ENCODE measurements at regions not wholly inside any gene's neighbourhood (a gene's known extent, or its start where the extent isn't known, plus 50 kb on each side); places are given as distances from the start of the nearest gene placed in this dataset.

DNA sequence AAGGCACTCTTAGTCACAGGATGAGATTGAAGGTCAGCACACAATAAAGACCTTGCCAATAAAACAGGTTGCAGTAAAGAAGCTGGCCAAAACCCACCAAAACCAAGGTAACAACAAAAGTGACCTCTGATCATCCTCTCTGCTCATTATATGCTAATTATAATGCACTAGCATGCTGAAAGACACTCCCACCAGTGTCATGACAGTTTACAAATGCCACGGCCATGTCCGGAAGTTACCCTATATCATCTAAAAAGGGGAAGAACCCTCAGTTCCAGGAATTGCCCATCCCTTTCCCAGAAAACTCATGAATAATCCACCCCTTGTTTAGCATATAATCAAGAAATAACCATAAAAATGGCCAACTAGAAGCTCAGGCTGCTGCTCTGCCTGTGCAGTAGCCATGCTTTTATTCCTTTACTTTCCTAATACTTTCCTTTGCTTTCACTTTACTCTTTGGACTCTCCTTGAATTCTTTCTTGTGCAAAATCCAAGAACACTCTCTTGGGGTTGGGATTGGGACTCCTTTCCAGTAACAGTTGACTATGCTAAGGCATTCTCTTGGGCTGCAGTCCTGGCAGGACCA, 527.3 kb upstream of the MAP3K7 start:
- Histone ChIP-seq H3K27me3 (ENCODE audit: insufficient read depth, poor library complexity, severe bottlenecking) (no peaks in the 10 kb centered on the region), H3K4me3 (replicated peaks; ENCODE audit: insufficient read depth, low read length) (no peak overlapping the region), H3K27ac (replicated peaks) (no peak overlapping the region)
- no peak for DNase-seq (ENCODE audit: low read depth in 1 of 2, low spot score in 1 of 2)
- TF ChIP-seq REST (IDR thresholded peaks at IDR 0.05; ENCODE audit: insufficient replicate concordance, low read depth) (no peak), POLR2AphosphoS5 (IDR thresholded peaks at IDR 0.05; ENCODE audit: low read depth) (no peak), GABPA (IDR thresholded peaks at IDR 0.05; ENCODE audit: low read depth) (no peak), SPI1 (IDR thresholded peaks at IDR 0.05; ENCODE audit: borderline replicate concordance, low read depth) (no peak)
- TF ChIP-seq, protein P1, sequence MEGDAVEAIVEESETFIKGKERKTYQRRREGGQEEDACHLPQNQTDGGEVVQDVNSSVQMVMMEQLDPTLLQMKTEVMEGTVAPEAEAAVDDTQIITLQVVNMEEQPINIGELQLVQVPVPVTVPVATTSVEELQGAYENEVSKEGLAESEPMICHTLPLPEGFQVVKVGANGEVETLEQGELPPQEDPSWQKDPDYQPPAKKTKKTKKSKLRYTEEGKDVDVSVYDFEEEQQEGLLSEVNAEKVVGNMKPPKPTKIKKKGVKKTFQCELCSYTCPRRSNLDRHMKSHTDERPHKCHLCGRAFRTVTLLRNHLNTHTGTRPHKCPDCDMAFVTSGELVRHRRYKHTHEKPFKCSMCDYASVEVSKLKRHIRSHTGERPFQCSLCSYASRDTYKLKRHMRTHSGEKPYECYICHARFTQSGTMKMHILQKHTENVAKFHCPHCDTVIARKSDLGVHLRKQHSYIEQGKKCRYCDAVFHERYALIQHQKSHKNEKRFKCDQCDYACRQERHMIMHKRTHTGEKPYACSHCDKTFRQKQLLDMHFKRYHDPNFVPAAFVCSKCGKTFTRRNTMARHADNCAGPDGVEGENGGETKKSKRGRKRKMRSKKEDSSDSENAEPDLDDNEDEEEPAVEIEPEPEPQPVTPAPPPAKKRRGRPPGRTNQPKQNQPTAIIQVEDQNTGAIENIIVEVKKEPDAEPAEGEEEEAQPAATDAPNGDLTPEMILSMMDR (IDR thresholded peaks at IDR 0.05; ENCODE audit: insufficient read depth, low read length), result no peak

GRCh38 chr6:91106083-91106482, 519.2 kb upstream of the MAP3K7 start:
- no peaks in the 10 kb centered on the region for H3K27me3 ChIP-seq (ENCODE audit: insufficient read depth, poor library complexity, severe bottlenecking)
- no peak for TF ChIP-seq POLR2AphosphoS5 (IDR thresholded peaks at IDR 0.05; ENCODE audit: low read depth)
- TF ChIP-seq GABPA (IDR thresholded peaks at IDR 0.05; ENCODE audit: low read depth), result no peak
- TF ChIP-seq, protein P1 (IDR thresholded peaks at IDR 0.05; ENCODE audit: insufficient read depth, low read length), result no peak
- no peak for TF ChIP-seq REST (IDR thresholded peaks at IDR 0.05; ENCODE audit: insufficient replicate concordance, low read depth)
- no peak for TF ChIP-seq SPI1 (IDR thresholded peaks at IDR 0.05; ENCODE audit: borderline replicate concordance, low read depth)

GRCh38 chr6:91105532-91105931, 518.7 kb upstream of the MAP3K7 start:
- H3K27me3 ChIP-seq (ENCODE audit: insufficient read depth, poor library complexity, severe bottlenecking), result no peaks in the 10 kb centered on the region
- no peak for DNase-seq (ENCODE audit: low read depth in 1 of 2, low spot score in 1 of 2)
- TF ChIP-seq, protein P1 (IDR thresholded peaks at IDR 0.05; ENCODE audit: insufficient read depth, low read length), result no peak
- TF ChIP-seq GABPA (IDR thresholded peaks at IDR 0.05; ENCODE audit: low read depth) (no peak), SPI1 (IDR thresholded peaks at IDR 0.05; ENCODE audit: borderline replicate concordance, low read depth) (no peak), REST (IDR thresholded peaks at IDR 0.05; ENCODE audit: insufficient replicate concordance, low read depth) (no peak)
- no peak overlapping the region for H3K27ac ChIP-seq (replicated peaks)
- no peak overlapping the region for H3K4me3 ChIP-seq (replicated peaks; ENCODE audit: insufficient read depth, low read length)

More at GRCh38 chr6:91106083-91106482, 519.2 kb upstream of the MAP3K7 start:
- Histone ChIP-seq H3K4me3 (replicated peaks; ENCODE audit: insufficient read depth, low read length) (no peak overlapping the region), H3K27ac (replicated peaks) (no peak overlapping the region)
- DNase-seq (ENCODE audit: low read depth in 1 of 2, low spot score in 1 of 2), result no peak
